ENCODE measurements at regions not wholly inside any gene's neighbourhood (a gene's known extent, or its start where the extent isn't known, plus 50 kb on each side); places are given as distances from the start of the nearest gene placed in this dataset.

- TF ChIP-seq, protein P1, sequence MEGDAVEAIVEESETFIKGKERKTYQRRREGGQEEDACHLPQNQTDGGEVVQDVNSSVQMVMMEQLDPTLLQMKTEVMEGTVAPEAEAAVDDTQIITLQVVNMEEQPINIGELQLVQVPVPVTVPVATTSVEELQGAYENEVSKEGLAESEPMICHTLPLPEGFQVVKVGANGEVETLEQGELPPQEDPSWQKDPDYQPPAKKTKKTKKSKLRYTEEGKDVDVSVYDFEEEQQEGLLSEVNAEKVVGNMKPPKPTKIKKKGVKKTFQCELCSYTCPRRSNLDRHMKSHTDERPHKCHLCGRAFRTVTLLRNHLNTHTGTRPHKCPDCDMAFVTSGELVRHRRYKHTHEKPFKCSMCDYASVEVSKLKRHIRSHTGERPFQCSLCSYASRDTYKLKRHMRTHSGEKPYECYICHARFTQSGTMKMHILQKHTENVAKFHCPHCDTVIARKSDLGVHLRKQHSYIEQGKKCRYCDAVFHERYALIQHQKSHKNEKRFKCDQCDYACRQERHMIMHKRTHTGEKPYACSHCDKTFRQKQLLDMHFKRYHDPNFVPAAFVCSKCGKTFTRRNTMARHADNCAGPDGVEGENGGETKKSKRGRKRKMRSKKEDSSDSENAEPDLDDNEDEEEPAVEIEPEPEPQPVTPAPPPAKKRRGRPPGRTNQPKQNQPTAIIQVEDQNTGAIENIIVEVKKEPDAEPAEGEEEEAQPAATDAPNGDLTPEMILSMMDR (IDR thresholded peaks at IDR 0.05; ENCODE audit: low read length): no peak
- no peak for TF ChIP-seq EZH2phosphoT487 (IDR thresholded peaks at IDR 0.05; ENCODE audit: low read length)
- no peak for TF ChIP-seq EZH2 (optimal IDR thresholded peaks at IDR 0.05; ENCODE audit: low read depth, low read length)
Observed at GRCh38 chr1:25065795-25066238, 135.7 kb upstream of the RUNX3 start.

Measured in MM.1S (cell line).